T follicular helper cell (primary cell): ENCODE measurements at regions not wholly inside any gene's neighbourhood (a gene's known extent, or its start where the extent isn't known, plus 50 kb on each side); places are given as distances from the start of the nearest gene placed in this dataset.
A peak's percentile ranks its signal among the peaks of the same experiment; 100 is the strongest.

Experiments
- DNase-seq: peaks from one replicate; pipeline ENCODE4 v3.0.0-alpha.2; 2020; ENCODE audit warnings: low read depth

DNA sequence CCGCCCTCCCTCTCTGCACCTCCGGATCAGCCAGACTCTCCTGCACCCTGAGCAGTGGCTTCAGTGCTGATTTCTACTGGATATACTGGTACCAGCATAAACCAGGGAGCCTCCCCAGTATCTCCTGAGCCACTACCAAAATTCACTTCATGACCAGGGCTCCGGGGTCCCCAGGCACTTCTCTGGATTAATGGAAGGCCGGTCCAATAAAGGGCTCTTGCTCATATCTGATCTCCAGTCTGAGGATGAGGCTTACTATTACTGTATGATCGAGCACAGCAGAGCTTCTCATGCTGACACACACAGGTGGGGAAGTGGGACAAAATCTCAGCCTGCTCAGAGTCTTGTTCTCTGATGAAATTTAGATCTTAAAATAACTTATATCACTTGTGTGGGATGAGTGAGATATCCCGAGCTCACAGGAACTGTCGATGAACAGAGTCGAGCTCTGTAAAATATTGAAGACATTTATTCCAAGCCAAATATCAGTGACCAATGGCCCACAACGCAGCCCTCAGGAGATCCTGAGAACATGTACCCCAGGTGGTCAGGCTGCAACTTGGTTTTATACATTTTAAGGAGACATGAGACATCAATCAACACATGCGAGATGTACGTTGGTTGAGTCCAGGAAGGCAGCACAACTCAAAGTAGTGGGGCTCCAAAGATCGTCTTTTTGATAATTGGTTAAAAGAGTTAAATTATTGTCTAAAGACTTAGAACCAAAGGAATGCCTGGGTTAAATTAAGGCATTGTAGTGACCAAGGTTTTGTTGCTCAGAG lies 93.0 kb upstream of the TOP3B start:
- DNase-seq, result no peak

DNA sequence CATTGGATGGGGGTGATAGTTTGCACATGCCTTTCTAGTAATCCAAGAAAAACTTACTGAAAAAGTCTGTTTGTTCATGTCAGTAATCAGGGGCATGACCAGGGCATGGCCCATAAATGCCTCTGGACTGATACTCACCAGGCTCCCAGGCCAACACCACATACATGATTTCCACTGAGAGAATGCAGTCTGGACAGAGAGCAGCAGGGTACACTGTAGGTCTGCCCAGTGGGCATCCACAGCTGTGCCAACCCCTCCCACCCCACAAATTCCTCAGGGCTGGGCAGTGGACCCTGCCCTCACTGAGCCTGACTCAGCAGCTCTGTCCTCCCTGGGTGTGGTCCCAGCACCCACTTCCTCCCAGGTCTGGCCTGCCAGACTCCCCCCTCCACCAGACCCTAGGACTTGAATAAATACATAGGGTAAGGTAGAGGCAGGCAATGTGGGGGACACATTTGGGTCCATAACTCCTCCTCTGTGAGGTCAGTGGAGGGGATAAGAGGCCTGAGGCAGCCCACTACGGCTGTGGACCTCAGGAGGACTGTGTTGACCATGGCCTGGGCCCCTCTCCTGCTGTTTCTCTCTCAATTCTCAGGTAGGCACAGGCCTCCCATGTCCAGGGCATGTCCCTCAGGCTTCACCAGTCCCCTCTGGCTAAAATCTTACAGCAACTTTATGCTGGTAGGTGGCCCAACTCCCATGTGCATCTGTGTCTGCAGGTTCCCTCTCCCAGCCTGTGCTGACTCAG lies 92.2 kb upstream of the TOP3B start:
- no peak for DNase-seq

DNA sequence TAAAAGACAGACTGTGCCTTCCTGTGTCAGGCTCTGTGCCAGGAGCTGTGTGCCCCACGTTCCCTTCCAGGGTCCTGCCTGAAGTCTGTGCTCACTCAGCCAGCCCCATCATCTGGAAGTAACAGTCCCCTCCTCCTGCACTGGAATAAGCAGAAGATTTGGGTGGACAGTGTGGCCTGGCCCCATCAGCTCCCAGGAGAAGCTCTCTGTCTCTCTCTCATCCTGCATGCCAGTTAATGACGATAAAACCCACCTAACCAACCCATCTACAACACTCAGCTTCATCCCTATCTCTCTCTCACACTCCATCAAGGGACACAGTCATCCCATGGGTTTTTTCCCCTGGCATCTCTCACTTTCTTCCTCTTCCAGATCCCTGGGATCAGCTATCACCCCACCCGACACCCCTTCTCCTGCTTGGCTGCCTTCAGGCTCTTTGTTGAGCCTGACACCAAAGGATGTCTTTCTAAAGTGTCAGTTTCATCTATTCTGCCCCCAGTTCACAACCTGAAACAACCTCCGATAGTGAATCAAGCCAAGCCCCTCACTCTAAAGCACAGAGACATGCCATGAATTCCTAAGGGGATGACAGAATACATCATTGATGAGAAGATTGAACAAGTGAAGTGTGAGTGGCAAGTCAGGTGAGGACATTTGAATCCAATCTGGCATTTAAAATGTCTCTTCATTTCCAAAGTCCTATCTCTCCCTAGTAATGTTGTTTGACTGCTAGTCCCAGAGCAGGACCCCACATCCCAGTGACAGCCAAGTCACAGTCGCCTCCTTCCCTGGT lies 91.4 kb upstream of the TOP3B start:
- DNase-seq, result no peak

DNA sequence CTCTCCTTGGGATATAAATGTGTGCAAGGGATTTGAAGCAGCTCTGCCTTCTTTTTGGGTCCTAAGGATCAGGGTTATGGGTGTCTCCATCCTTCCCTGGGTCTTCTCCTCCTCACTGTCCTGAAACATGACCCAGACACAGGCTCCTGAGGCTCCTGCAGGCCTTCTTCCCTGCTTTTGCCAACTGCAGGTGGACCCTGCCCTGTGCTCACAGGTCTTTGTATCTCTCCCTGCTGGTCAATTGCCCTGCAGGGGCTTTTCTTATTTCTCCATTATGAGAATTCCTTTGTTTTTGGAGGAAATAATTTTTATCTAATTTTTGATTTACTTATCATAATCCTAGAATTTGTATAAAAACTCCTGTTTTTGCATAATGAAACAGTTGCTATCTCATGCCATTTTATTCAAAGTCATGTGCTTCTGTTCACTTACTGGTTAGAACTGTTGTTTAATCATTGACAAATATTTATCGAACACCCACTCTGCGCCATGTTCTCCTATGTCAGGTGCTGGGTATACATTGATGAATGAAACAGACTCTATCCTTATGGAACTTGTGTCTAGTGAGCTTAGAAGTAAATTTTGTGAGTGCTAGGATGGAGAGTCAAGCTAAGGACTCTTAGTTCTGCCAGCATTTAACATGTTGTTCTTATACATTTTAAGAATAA lies 89.7 kb upstream of the TOP3B start:
- DNase-seq, result no peak

DNA sequence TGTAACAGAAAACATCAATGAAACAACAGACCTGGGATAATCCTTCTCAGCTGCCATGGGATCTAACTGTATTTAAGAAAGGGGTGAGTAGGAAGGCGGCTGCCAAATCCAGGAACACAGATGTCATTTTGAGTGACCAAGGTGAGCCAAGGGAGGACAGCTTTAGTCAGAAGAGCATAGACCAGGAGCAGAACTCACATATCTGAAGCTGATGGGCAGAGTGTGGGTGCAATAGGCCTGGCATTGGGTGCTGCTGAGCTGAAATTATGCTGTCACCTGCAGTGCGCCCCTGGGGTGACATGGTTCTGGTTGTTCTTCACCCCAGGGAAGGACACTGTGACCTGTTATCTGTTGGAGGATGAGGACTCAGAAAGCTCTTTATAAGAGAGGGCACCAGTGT lies 88.9 kb upstream of the TOP3B start:
- DNase-seq, result no peak

DNA sequence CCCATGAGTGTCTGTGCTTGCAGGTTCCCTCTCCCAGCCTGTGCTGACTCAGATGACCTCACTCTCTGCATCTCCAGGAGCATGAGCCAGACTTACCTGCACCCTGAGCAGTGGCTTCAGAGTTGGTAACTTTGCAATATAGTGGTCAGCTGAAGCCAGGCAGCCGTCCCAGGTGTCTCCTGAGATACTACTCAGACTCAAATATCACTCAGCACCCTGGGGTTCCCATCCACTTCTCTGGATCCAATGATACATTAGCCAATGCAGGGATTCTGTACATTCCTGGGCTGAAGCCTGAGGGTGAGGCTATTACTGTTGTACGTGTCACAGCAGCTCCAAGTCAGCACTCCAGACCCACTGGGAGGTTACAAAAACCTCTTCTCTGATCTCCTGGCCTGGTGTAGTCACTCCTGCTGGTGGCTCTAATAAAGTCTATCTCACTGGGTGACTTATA lies 87.8 kb upstream of the TOP3B start:
- DNase-seq, result no peak

DNA sequence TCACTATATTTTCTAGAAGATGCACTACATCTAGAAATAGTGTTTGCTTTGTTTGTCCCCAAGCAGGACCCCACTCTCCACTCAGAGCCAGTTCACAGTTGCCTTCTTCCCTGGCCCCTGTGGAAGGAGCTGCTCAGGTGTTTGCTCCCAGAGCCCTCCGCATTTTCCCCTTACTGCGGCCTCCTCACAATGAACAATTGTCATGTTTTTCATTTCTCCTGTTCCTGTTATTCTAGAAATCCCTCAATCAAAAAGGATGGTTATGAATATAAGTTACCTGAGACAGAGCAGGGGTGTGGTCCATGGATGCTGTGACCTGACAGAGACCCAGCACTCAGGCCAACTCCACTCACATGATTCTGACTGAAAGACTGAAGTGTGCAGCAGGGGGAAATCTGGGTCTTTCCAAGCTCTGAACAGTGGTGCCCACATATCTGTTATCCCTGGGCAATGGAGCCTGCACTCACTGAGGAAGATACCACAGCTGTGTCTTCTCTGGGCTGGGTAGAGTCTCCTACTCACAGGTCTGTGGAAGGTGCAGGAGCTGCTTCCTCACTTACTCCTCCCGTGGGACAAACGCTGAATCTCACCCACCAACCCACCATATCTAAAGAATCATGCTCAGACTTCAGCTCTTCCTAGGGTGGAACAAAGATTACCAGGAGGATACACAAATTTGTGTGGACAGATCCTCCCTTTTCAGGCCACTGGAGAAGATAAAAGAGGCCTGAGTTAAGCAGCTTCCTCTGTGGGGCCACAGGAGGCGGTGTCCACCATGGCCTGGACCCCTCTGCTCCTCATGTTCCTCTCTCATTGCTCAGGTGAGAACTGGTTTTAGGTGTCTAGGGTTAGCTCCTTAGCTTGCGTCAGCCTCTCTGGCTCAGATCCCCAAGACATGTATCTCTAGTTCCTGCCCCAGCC lies 87.1 kb upstream of the TOP3B start:
- no peak for DNase-seq

DNA sequence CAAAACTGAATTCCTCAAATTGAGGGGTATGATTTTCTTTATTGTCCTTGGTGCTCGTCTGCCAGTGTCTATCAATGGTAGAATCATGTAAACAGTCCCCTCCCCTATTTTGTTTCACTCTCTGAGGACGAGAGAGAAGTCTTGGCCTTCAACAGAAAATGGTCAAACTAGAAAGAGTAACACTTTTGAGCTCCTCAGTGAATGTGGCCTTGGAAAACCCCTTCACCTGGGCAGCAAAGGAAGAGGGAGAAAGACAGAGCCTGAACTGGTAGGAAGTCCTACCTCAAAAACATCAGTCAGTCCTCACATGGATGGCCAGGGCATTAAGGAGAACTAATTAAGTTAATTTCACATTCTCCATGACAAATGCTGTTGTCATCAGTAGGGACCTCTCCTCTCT lies 86.1 kb upstream of the TOP3B start:
- no peak for DNase-seq

DNA sequence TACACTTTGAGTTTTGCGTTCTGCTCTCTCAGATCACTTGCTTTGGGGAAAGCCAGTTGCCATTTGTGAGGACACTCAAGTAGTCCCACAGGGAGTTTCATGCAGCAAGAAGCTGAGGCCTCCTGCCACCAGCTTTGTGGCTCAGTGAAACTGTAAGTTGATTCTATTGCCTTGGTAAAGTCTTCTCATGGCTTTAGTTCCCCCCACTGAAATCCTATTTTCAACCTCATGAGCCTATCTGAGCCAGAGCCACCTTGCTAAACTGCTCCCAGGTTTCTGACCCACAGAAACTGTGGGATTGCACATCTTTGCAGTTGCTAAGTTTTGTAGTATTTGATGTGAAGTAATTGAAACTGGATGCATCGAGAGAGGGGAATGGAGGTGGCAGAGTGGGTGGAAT lies 85.4 kb upstream of the TOP3B start:
- no peak for DNase-seq

DNA sequence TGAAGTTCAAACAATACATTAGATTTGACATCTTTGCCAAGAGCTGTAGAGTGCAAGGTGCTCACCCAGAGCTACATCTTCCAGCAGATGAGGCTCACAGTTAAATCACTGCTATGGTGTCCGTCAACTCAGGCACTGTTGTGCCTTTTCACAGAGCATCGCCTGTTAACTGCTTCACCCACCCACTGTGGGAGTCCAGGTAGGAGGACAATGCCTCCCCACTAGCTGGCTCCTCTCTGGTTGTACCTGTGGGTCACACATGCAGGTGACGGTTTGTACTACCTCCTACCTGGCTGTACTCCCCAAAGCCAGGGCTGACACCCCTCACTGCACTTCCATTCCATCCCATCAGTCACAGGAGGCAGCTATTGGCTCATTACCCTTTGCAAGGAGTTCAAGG lies 84.6 kb upstream of the TOP3B start:
- DNase-seq, result no peak

DNA sequence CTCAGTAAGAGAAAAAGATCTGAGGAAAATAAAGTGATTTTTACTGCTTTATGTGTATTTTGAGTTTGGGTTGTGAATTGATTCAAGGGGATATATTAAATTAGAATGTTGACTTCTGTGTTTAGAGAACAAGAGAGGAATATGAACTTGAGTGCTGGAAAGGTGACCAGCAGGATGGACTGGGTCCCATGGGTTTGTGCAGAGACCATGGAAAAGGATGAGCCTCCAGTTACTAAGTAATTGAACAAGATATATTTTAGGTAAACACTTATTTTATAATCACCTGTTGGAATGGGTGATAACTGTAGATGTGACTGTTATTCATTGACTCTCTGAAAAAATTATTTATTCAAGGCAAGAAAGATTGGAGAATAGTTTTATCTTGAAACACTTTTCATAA lies 82.0 kb upstream of the TOP3B start:
- DNase-seq, result no peak

DNA sequence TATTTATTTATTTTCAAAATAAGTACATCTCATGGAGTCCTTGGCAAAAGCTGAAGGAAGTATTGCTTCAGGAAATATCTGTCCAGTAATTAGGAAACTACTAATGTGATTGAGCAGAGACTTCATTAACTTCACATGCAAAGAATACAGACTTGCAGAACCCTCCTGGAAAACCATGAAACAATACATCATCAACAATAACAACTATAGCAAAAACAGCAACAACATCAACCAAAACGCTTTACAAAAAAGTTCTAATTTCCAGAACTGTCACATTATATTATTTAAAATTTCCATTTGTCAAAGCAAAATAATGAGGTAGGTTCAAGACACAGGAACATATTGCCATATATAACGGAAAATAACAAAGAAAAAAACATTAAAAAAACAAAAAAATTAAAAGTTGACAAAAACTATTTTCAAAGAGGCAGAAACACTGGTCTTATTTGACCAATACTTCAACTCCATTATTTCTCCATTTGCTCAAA lies 79.8 kb upstream of the TOP3B start:
- DNase-seq, result no peak

DNA sequence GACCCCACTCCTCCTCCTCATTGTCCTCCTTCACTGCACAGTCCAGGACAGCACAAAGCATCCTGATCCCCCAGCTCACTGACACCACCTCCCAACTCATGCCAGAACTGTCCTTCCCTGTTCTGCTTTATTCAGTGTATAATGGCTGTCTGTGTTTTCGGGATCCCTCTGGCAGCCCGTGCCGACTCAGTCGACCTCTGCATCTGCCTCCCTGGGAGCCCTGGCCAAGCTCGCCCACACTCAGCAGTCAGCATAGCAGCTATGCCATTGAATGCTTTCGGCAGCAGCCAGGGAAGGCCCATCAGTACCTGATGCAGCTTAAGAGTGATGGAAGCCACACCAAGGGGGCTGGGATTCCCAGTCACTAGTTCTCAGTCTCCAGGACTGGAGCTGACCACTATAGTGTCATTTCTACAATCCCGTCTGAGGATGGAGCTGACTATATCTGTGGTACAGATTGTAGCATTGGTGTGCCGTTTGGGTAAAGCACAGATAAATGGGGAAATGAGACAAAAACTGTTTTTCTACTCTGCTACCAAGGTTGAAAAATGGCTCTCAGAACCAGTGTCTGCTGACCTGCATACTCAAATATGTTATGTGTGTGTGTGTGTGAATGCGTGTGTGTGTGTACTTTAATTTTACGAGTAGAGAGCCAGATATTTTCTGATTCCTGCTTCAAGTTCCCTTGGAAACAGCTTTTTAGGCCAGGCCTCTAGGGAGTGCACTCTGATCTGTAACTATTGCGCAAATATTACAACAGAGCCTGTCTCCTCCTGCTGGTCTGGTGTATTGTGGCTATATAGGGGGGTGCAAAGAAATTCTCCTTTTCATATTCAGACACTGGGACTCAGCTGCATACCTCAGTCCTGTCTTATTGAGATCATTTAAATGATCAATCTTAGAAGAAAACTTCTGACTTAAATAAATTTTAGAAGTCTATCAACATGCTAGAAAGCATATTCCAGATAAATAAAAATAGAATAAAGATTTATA lies 78.8 kb upstream of the TOP3B start:
- no peak for DNase-seq

DNA sequence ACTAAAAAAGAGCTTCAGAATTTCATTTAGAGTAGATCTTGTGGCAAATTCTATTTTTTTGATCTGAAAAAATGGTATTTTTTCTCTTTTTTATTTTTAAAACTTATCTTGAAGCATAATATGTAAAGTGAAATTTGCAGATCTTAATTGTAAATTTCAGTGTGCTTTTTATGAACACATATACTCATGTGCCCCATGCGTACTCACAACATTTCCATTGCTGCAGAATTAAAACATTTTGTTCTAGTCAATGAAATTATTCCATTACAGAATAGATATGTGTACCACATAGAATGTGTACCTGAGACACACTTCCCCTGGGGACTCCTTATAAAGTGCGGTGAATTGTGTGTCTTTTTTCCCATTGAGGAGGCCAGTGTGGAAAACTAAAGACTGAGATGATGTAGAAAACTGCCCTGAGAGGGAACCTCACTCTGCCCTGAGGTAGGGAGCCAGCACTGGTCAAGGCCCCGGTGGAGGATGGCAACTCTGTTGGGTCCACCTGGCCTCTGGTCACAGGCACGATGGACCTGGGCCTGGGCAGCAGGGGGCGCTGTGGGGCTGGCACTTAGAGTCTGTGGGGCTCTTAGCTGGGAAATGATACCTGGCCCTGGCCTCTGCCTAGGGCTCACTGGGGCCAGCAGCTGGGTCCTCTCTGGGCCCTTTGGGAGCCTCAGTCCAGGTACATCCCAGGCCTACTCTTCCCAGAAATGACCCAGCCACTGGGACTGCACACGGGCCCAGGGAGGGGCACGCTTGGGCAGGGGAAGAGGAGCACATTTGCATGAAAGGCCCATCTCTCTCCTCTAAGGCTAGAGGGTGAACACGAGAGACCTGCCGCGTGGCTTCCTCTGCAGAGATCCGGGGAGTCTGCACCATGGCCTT lies 77.9 kb upstream of the TOP3B start:
- DNase-seq, result peak; percentile 3

DNA sequence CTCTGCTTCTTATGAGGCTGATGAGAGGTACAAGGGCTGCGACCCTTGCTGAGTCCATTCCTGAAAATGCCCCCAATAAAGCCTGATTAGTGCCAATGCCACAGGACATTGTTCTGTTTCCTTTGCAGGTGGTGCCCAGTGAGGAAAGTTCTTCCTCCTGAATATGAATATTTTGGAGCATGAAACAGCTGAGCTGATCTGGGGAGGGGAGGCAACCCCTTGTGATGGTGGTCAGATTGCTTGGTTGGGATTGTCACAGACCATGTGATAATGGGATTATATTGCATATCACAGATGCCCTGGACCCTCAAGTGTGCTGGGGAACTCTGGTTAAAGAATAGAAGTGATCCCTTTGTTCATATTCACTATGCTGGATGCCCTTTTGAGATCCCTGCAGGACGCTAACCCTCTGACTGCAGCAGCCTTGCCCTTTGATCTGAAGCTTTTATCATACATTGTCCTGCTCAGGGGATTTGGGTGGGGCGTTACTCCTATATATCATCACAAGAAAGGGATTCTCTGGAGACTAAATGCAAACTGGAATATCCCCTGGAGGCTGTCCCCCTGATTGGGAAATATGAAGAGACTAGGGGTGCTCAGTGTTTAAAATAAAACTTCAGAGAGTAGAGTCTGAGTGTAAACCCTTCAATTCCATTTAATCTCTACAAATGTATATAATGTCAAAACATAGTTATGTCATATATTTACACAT lies 76.9 kb upstream of the TOP3B start:
- no peak for DNase-seq

DNA sequence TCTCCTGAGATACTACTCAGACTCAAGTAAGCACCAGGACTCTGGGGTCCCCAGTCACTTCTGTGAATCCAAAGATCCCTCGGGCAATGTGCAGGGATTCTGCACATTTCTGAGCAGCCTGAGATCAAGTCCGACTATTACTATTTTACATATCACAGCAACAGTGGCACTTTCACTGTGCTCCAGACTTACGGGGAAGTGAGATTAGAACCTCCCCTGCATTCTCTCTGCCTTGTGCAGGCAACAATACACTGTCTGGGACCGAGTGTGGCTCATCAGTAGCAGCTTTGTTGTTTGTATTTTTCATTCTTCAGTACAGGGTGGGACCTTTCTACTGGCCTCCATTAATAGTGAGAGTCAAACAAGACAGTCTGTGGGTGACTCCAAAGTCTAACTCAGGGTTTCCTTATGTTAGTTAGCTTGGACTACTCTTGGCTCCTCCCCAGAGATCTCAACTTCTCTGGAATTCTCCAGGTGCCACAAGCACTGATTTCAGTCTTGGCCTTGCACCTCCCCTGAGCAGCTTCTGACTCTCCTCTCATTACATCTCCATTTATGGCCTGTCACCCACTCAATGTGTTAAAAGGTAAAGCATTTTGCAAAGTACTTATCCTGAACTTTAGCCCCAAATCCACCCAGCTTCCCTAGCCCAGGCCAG lies 76.2 kb upstream of the TOP3B start:
- no peak for DNase-seq

DNA sequence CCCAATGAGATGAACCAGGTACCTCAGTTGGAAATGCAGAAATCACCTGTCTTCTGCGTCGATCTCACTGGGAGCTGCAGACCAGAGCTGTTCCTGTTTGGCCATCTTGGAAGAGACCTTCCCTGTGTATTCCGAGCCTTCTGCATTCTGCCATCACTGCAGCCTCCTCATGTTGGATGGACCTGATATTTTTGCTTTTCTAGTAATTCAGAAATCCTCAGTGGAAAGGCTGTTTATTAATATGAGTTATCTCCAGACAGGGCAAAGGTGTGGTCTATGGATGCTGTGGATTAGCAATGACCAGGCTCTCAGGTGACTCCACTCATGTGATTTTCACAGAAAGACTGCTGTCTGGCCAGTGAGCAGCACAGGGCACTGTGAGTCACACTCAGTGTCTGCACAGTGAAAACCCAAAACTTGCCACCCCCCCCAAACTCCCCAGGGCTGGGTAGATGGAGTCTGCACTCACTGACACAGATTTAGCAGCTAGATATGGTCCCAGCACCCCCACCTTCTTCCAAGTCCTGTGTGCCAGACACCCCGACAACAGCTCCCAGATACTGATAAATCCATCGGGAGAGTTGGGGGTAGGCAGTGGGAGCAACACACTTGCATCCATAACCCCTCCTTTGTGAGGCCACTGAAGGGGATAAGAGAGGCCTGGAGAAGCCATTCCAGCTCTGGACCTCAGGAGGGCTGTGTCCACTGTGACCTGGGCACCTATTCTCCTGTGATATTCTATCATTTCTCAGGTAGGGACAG lies 75.2 kb upstream of the TOP3B start:
- no peak for DNase-seq
